COLO829 (cell line): ENCODE measurements at regions not wholly inside any gene's neighbourhood (a gene's known extent, or its start where the extent isn't known, plus 50 kb on each side); places are given as distances from the start of the nearest gene placed in this dataset.

Experiments
- DNase-seq: peaks from one replicate; pipeline ENCODE4 v3.0.0; 2012; ENCODE audit warnings: low spot score

GRCh38 chr3:10555263-10555662, 49.9 kb upstream of the ATP2B2 start:
- no peak for DNase-seq

- no peak for DNase-seq
These were observed 50.9 kb upstream of the ATP2B2 start for GRCh38 chr3:10556312-10556711.

GRCh38 chr3:10557250-10557649, 51.9 kb upstream of the ATP2B2 start:
- no peak for DNase-seq

GRCh38 chr3:10557781-10558373, 52.5 kb upstream of the ATP2B2 start:
- peak; percentile 12 for DNase-seq

GRCh38 chr3:10558736-10559135, 53.4 kb upstream of the ATP2B2 start:
- no peak for DNase-seq

GRCh38 chr3:10560060-10560861, 54.9 kb upstream of the ATP2B2 start:
- no peak for DNase-seq

GRCh38 chr3:10561162-10561945, 56.0 kb upstream of the ATP2B2 start:
- no peak for DNase-seq

GRCh38 chr3:10561946-10562560, 56.7 kb upstream of the ATP2B2 start:
- DNase-seq: no peak

- no peak for DNase-seq
These were observed 58.0 kb upstream of the ATP2B2 start for GRCh38 chr3:10563396-10563795.

- no peak for DNase-seq
These were observed 60.4 kb upstream of the ATP2B2 start for GRCh38 chr3:10565814-10566213.

- DNase-seq: no peak
These were observed 61.1 kb upstream of the ATP2B2 start for GRCh38 chr3:10566451-10566850.

GRCh38 chr3:10568549-10568948, 63.2 kb upstream of the ATP2B2 start:
- DNase-seq: no peak

GRCh38 chr3:10570196-10570946, 65.0 kb upstream of the ATP2B2 start:
- no peak for DNase-seq

GRCh38 chr3:10574101-10574620, 68.8 kb upstream of the ATP2B2 start:
- no peak for DNase-seq

- DNase-seq: no peak
These were observed 70.3 kb upstream of the ATP2B2 start for GRCh38 chr3:10575601-10576160.

GRCh38 chr3:10577486-10577885, 72.1 kb upstream of the ATP2B2 start:
- DNase-seq: no peak

GRCh38 chr3:10580426-10580825, 75.0 kb upstream of the ATP2B2 start:
- DNase-seq: no peak

GRCh38 chr3:10581251-10581650, 75.9 kb upstream of the ATP2B2 start:
- no peak for DNase-seq

- no peak for DNase-seq
These were observed 76.3 kb upstream of the ATP2B2 start for GRCh38 chr3:10581716-10582115.

- DNase-seq: no peak
These were observed 77.3 kb upstream of the ATP2B2 start for GRCh38 chr3:10582733-10583132.
